ENCODE measurements at regions not wholly inside any gene's neighbourhood (a gene's known extent, or its start where the extent isn't known, plus 50 kb on each side); places are given as distances from the start of the nearest gene placed in this dataset.
A peak's percentile ranks its signal among the peaks of the same experiment; 100 is the strongest.

GRCh38 chr13:31901985-31902384 lies 129.6 kb upstream of the FRY start:
- Histone ChIP-seq H3K79me1 (ENCODE audit: low read depth in 1 of 2, low read length in 2 of 2) (no peaks in the 10 kb centered on the region), H3K27me3 (ENCODE audit: control insufficient read depth, insufficient read depth, low read length) (peaks cover 11% of the 10 kb centered on the region), H2AK9ac (replicated peaks; ENCODE audit: low read depth, low read length, poor library complexity) (no peak overlapping the region), H2AFZ (replicated peaks; ENCODE audit: low read length, poor library complexity) (no peak overlapping the region), H3K9me3 (ENCODE audit: control insufficient read depth, insufficient read depth, low read length) (peaks cover 4% of the 10 kb centered on the region; the same call in 1 of the 2 replicates), H3K36me3 (ENCODE audit: control insufficient read depth, insufficient read depth, low read length) (no peaks in the 10 kb centered on the region), H2BK15ac (ENCODE audit: low read depth, low read length) (no peak overlapping the region), H4K91ac (ENCODE audit: insufficient read depth, low read depth, low read length) (no peak overlapping the region), H3K4me2 (ENCODE audit: low read depth, low read length) (no peak overlapping the region), H3K4me3 (ENCODE audit: insufficient read depth, low read depth, low read length) (no peak overlapping the region), H3K9ac (ENCODE audit: low read depth, low read length) (no peak overlapping the region), H2BK120ac (ENCODE audit: low read depth, low read length) (no peak overlapping the region), H2BK5ac (ENCODE audit: low read depth, low read length, poor library complexity, severe bottlenecking) (no peak overlapping the region), H3K23ac (ENCODE audit: low read depth, low read length) (no peak overlapping the region), H3K14ac (replicated peaks; ENCODE audit: low read depth, low read length) (no peak overlapping the region), H3K9me1 (ENCODE audit: insufficient read depth, low read length) (peaks cover 3% of the 10 kb centered on the region; the same call in 1 of the 2 replicates), H3K4me1 (ENCODE audit: control insufficient read depth, insufficient read depth, low read length) (no peaks in the 10 kb centered on the region), H4K5ac (ENCODE audit: low read depth, low read length) (no peak overlapping the region), H3K18ac (ENCODE audit: low read depth, low read length) (no peak overlapping the region), H2BK20ac (ENCODE audit: low read depth, low read length) (no peak overlapping the region), H3K4ac (ENCODE audit: low read depth, low read length) (no peak overlapping the region), H2AK5ac (ENCODE audit: low read depth, low read length) (no peak overlapping the region), H4K20me1 (ENCODE audit: insufficient read depth, low read length) (no peaks in the 10 kb centered on the region), H3K27ac (ENCODE audit: insufficient read depth, low read length) (no peak overlapping the region), H4K8ac (ENCODE audit: low read depth in 2 of 2, low read length in 2 of 2) (no peak overlapping the region), H3K56ac (ENCODE audit: extremely low read depth, insufficient read depth, low read length) (no peak overlapping the region)
- ATAC-seq (ENCODE audit: low read depth), result peak; percentile 63
- no CpG with 5 or more reads among the region's 2 CpGs for WGBS, 2 experiments (ENCODE audit: extremely low coverage in 2 of 2, insufficient read length in 1 of 2)
- intact Hi-C loops (cut with micrococcal nuclease) (no loop called here), dilution Hi-C loops (cut with HindIII; ENCODE audit: low sequenced_read_pairs, unreplicated experiment) (no loop called here), in situ Hi-C loops (cut with MboI; ENCODE audit: low sequenced_read_pairs) (no loop called here)
- no peak for TF ChIP-seq CHD1 (IDR thresholded peaks at IDR 0.05; ENCODE audit: low read depth, low read length)
- TF ChIP-seq SMC3 (IDR thresholded peaks at IDR 0.05; ENCODE audit: low read depth, low read length), result no peak
- no peak for TF ChIP-seq MAFK (IDR thresholded peaks at IDR 0.05; ENCODE audit: low read depth, low read length)
- no peak for TF ChIP-seq FOS (IDR thresholded peaks at IDR 0.05; ENCODE audit: low read depth, low read length)
- no peak for TF ChIP-seq RFX5 (IDR thresholded peaks at IDR 0.05; ENCODE audit: low read depth, low read length)
- TF ChIP-seq POLR2A (IDR thresholded peaks at IDR 0.05; ENCODE audit: low read depth, low read length), result no peak
- TF ChIP-seq RCOR1 (IDR thresholded peaks at IDR 0.05; ENCODE audit: insufficient replicate concordance, low read length), result no peak
- no peak for TF ChIP-seq RAD21 (IDR thresholded peaks at IDR 0.05; ENCODE audit: low read length)
- no peak for TF ChIP-seq USF2 (IDR thresholded peaks at IDR 0.05; ENCODE audit: low read depth, low read length)
- no peak for TF ChIP-seq BHLHE40 (IDR thresholded peaks at IDR 0.05; ENCODE audit: low read depth, low read length)
- no peak for TF ChIP-seq CTCF (conservative IDR thresholded peaks at IDR 0.05; ENCODE audit: low read depth, low read length)
- no peak for DNase-seq
- POLR2A ChIA-PET (ENCODE audit: unreplicated experiment), result no interaction called here
- CTCF ChIA-PET, result interaction anchor here (0.9 kb wide), 1 partner anchor 8 kb away, joined by 4 read pairs; no protein-coding TSS in a partner anchor
- no TSS peak for BruUV-seq (replicated peaks)
